ENCODE measurements at regions not wholly inside any gene's neighbourhood (a gene's known extent, or its start where the extent isn't known, plus 50 kb on each side); places are given as distances from the start of the nearest gene placed in this dataset.

GRCh38 chr10:36393801-36394200 lies 731.6 kb upstream of the ANKRD30A start:
- POLR2A ChIA-PET (ENCODE audit: partially characterized antibody) = no interaction called here
- Histone ChIP-seq H3K79me1 (ENCODE audit: low read depth, low read length) (no peaks in the 10 kb centered on the region), H3K4ac (replicated peaks; ENCODE audit: insufficient read length, low read depth, low read length) (no peak overlapping the region), H2BK5ac (ENCODE audit: low read depth, low read length) (no peak overlapping the region), H4K5ac (ENCODE audit: insufficient read length, low read depth, low read length) (no peak overlapping the region), H3K23ac (ENCODE audit: insufficient read length) (no peak overlapping the region), H2BK12ac (ENCODE audit: low read depth, low read length) (no peak overlapping the region), H3K14ac (ENCODE audit: insufficient read length) (no peak overlapping the region), H3K79me2 (ENCODE audit: control insufficient read depth in 1 of 2, insufficient read depth in 2 of 2, low read length in 2 of 2) (no peaks in the 10 kb centered on the region), H3K56ac (replicated peaks; ENCODE audit: insufficient read length, low read depth, low read length) (no peak overlapping the region), H3K27me3 (replicated peaks in 1 of 4; ENCODE audit: control insufficient read depth in 3 of 4, extremely low read depth in 1 of 4, insufficient read depth in 3 of 4, low read length in 3 of 4) (no peaks in the 10 kb centered on the region), H3K9me3 (ENCODE audit: insufficient read depth in 2 of 2, low read depth in 1 of 2, low read length in 1 of 2) (no peaks in the 10 kb centered on the region), H3K27ac (ENCODE audit: low read depth, low read length) (no peak overlapping the region), H4K20me1 (replicated peaks in 1 of 2; ENCODE audit: control insufficient read depth in 1 of 2, insufficient read depth in 2 of 2, low read length in 2 of 2) (no peaks in the 10 kb centered on the region), H2BK120ac (replicated peaks; ENCODE audit: low read depth, low read length) (no peak overlapping the region), H3K9ac (replicated peaks in 1 of 4; ENCODE audit: extremely low read depth in 1 of 4, low read depth in 3 of 4, low read length in 3 of 4) (no peak overlapping the region), H4K91ac (replicated peaks; ENCODE audit: insufficient read length, low read length) (no peak overlapping the region), H2BK15ac (ENCODE audit: low read length) (no peak overlapping the region), H3K4me3 (ENCODE audit: extremely low read depth in 1 of 4, insufficient read depth in 2 of 4, low read depth in 3 of 4, low read length in 4 of 4) (no peak overlapping the region), H2AK5ac (ENCODE audit: low read depth, low read length) (no peak overlapping the region), H3K36me3 (ENCODE audit: control insufficient read depth in 2 of 4, insufficient read depth in 4 of 4, low read length in 3 of 4) (no peaks in the 10 kb centered on the region), H2BK20ac (ENCODE audit: low read length) (no peak overlapping the region), H2AFZ (ENCODE audit: low read length) (no peak overlapping the region), H3K4me2 (ENCODE audit: insufficient read depth in 1 of 2, low read depth in 2 of 2, low read length in 2 of 2) (no peak overlapping the region), H3K18ac (ENCODE audit: extremely low read depth, low read length) (no peak overlapping the region), H3K23me2 (ENCODE audit: low read depth, low read length) (no peaks in the 10 kb centered on the region), H3K4me1 (replicated peaks in 1 of 4; ENCODE audit: control insufficient read depth in 3 of 4, insufficient read depth in 4 of 4, low read length in 3 of 4) (no peaks in the 10 kb centered on the region), H4K8ac (ENCODE audit: extremely low read depth, insufficient read depth, low read length) (no peak overlapping the region)
- DNase-seq (ENCODE audit: low read depth in 1 of 2, low spot score in 2 of 2) (no peak), FAIRE-seq (no peak)
- no peak for TF ChIP-seq YY1 (IDR thresholded peaks at IDR 0.05; ENCODE audit: low read depth, low read length)
- no peak for TF ChIP-seq CTBP2 (IDR thresholded peaks at IDR 0.05; ENCODE audit: borderline replicate concordance, insufficient read depth, insufficient read length, low read length)
- no peak for TF ChIP-seq SP4 (IDR thresholded peaks at IDR 0.05; ENCODE audit: low read length)
- no peak for TF ChIP-seq ATF3 (IDR thresholded peaks at IDR 0.05; ENCODE audit: insufficient read depth, low read depth, low read length)
- TF ChIP-seq ZNF274 (IDR thresholded peaks at IDR 0.05; ENCODE audit: borderline replicate concordance, extremely low read depth, low read length) = no peak
- WGBS, 2 experiments (ENCODE audit: extremely low coverage in 1 of 2, insufficient coverage in 1 of 2, insufficient read length in 1 of 2, insufficient replicate concordance in 2 of 2, low coverage in 1 of 2, low lambda C conversion rate in 2 of 2, missing lambda C conversion rate in 1 of 2) = 82% methylated on average over 3 of the region's 3 CpGs; no CpG with 5 or more reads in 1 of the 2 experiments
- CTCF ChIA-PET (ENCODE audit: partially characterized antibody) = no interaction called here
